SK-N-MC (cell line): ENCODE measurements at regions not wholly inside any gene's neighbourhood (a gene's known extent, or its start where the extent isn't known, plus 50 kb on each side); places are given as distances from the start of the nearest gene placed in this dataset.

ENCODE experiments used
- EZH2 ChIP-seq: fragments of 200-600 bp; sonication (generic); IDR thresholded peaks from one replicate; pipeline ENCODE4 v1.6.1; 2017; ENCODE audit warnings: antibody characterized with exemption
- FOXP2 ChIP-seq: optimal IDR thresholded peaks from 2 replicates; pipeline ENCODE3; 2011; ENCODE audit warnings: mild to moderate bottlenecking, moderate library complexity; ENCODE audit not compliant: insufficient read depth; ENCODE audit errors: extremely low read length, control extremely low read depth
- POLR2AphosphoS5 ChIP-seq: IDR thresholded peaks from 2 replicates; pipeline ENCODE4 v1.6.1; 2012; ENCODE audit warnings: mild to moderate bottlenecking, low read depth, low read length, borderline replicate concordance

DNA sequence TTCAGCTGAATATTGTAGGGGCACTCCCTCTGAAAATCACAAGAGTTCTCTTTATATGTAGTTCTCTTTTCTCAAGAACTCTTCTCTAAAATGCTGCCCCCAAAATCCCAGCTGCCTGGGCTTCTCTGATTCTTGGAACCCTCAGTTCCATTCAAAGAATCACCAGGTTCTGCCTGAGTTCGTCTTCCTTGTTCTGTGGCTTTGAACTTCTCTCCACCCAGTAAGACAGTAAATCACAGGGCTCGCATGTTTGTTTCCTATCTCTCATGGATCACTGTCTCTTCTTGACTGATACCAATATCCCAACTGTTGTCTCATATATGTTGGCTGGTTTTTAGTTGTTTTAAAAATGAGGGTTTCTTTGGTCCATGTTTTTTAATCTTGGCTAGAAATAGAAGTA is 359.5 kb upstream of the CBLB start:
- TF ChIP-seq EZH2 (no peak), POLR2AphosphoS5 (no peak), FOXP2 (no peak)
